Stimulated activated CD8-positive, alpha-beta memory T cell treated with anti-CD3 and anti-CD28 coated beads, Interleukin-7, amount 100 ng/mL, for 1 hour (primary cell): ENCODE measurements at regions not wholly inside any gene's neighbourhood (a gene's known extent, or its start where the extent isn't known, plus 50 kb on each side); places are given as distances from the start of the nearest gene placed in this dataset.

Source experiments
- DNase-seq, 2 donors: peaks; one replicate each; pipeline ENCODE4 v3.0.0-alpha.2; 2020; ENCODE audit warnings: low read depth in 2 of 2

GRCh38 chr16:87246269-87247065, 70.7 kb downstream of the C16orf95 start:
- no peak for DNase-seq

- no peak for DNase-seq
Observed at GRCh38 chr16:87248714-87249113, 68.5 kb downstream of the C16orf95 start.

GRCh38 chr16:87249425-87249824, 67.8 kb downstream of the C16orf95 start:
- DNase-seq, result no peak

- no peak for DNase-seq
Observed at GRCh38 chr16:87250431-87250960, 66.7 kb downstream of the C16orf95 start.

GRCh38 chr16:87252269-87252970, 64.8 kb downstream of the C16orf95 start:
- DNase-seq, result no peak
